ENCODE measurements at regions not wholly inside any gene's neighbourhood (a gene's known extent, or its start where the extent isn't known, plus 50 kb on each side); places are given as distances from the start of the nearest gene placed in this dataset.

DNA sequence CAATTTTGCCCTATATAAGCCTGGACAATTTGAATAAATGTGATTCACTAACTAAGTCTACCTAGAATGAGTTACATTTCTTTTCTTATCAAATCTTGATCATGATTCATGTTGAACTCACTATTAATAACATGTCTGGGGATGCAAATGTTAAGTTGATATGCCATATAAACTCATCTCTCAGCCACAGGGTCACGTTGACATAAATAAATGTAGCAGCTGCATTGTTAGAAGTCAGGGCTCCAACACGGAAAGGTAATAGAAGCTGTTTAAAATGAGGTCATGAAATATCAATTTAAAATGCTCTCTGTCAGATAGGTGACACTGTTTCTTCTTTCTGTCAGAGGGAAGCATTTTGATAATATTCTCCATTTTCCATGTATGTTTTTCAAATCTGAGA lies 521.9 kb downstream of the CCDC85A start:
- Histone ChIP-seq H3K9me3 (ENCODE audit: insufficient read depth, low read depth, low read length) (no peaks in the 10 kb centered on the region), H3K79me2 (ENCODE audit: insufficient read depth, low read length) (no peaks in the 10 kb centered on the region), H3K4me2 (ENCODE audit: low read depth, low read length, poor library complexity, severe bottlenecking) (no peak overlapping the region), H3F3A (ENCODE audit: low read depth) (no peaks in the 10 kb centered on the region), H3K4me1 (ENCODE audit: insufficient read depth, low read length, poor library complexity, severe bottlenecking) (no peaks in the 10 kb centered on the region), H4K20me1 (ENCODE audit: insufficient read depth, low read length, poor library complexity, severe bottlenecking) (no peaks in the 10 kb centered on the region), H3K9me2 (replicated peaks; ENCODE audit: low read depth, low read length) (no peaks in the 10 kb centered on the region), H3K9ac (ENCODE audit: low read depth, low read length, poor library complexity, severe bottlenecking) (no peak overlapping the region), H3K27me3 (ENCODE audit: insufficient read depth, low read length, poor library complexity, severe bottlenecking) (no peaks in the 10 kb centered on the region), H2AFZ (ENCODE audit: low read length) (no peak overlapping the region), H3K36me3 (ENCODE audit: insufficient read depth, low read length) (no peaks in the 10 kb centered on the region), H3K4me3 (ENCODE audit: low read length, poor library complexity, severe bottlenecking) (no peak overlapping the region)
- no peak for TF ChIP-seq CTCF (conservative IDR thresholded peaks at IDR 0.05; ENCODE audit: low read length)
- no peak for TF ChIP-seq EZH2phosphoT487 (IDR thresholded peaks at IDR 0.05; ENCODE audit: borderline replicate concordance)

GRCh38 chr2:56707218-56707617 lies 523.4 kb downstream of the CCDC85A start:
- Histone ChIP-seq H3K4me2 (ENCODE audit: low read depth, low read length, poor library complexity, severe bottlenecking) (no peak overlapping the region), H3K9ac (ENCODE audit: low read depth, low read length, poor library complexity, severe bottlenecking) (no peak overlapping the region), H4K20me1 (ENCODE audit: insufficient read depth, low read length, poor library complexity, severe bottlenecking) (no peaks in the 10 kb centered on the region), H3K27me3 (ENCODE audit: insufficient read depth, low read length, poor library complexity, severe bottlenecking) (no peaks in the 10 kb centered on the region), H3K9me2 (replicated peaks; ENCODE audit: low read depth, low read length) (no peaks in the 10 kb centered on the region), H3K79me2 (ENCODE audit: insufficient read depth, low read length) (no peaks in the 10 kb centered on the region), H3K4me3 (ENCODE audit: low read length, poor library complexity, severe bottlenecking) (no peak overlapping the region), H2AFZ (ENCODE audit: low read length) (no peak overlapping the region), H3K9me3 (ENCODE audit: insufficient read depth, low read depth, low read length) (no peaks in the 10 kb centered on the region), H3K36me3 (ENCODE audit: insufficient read depth, low read length) (no peaks in the 10 kb centered on the region), H3K4me1 (ENCODE audit: insufficient read depth, low read length, poor library complexity, severe bottlenecking) (no peaks in the 10 kb centered on the region), H3F3A (ENCODE audit: low read depth) (no peaks in the 10 kb centered on the region)
- TF ChIP-seq EZH2phosphoT487 (IDR thresholded peaks at IDR 0.05; ENCODE audit: borderline replicate concordance), result no peak
- TF ChIP-seq CTCF (conservative IDR thresholded peaks at IDR 0.05; ENCODE audit: low read length), result no peak

GRCh38 chr2:56707650-56708049 lies 523.9 kb downstream of the CCDC85A start:
- no peaks in the 10 kb centered on the region for H4K20me1 ChIP-seq (ENCODE audit: insufficient read depth, low read length, poor library complexity, severe bottlenecking)
- no peak overlapping the region for H2AFZ ChIP-seq (ENCODE audit: low read length)
- H3K9me3 ChIP-seq (ENCODE audit: insufficient read depth, low read depth, low read length), result no peaks in the 10 kb centered on the region
- H3K79me2 ChIP-seq (ENCODE audit: insufficient read depth, low read length), result no peaks in the 10 kb centered on the region
- TF ChIP-seq EZH2phosphoT487 (IDR thresholded peaks at IDR 0.05; ENCODE audit: borderline replicate concordance) (no peak), CTCF (conservative IDR thresholded peaks at IDR 0.05; ENCODE audit: low read length) (no peak)
- no peaks in the 10 kb centered on the region for H3K36me3 ChIP-seq (ENCODE audit: insufficient read depth, low read length)
- H3K9me2 ChIP-seq (replicated peaks; ENCODE audit: low read depth, low read length), result no peaks in the 10 kb centered on the region
- no peak overlapping the region for H3K4me3 ChIP-seq (ENCODE audit: low read length, poor library complexity, severe bottlenecking)
- no peak overlapping the region for H3K9ac ChIP-seq (ENCODE audit: low read depth, low read length, poor library complexity, severe bottlenecking)
- no peaks in the 10 kb centered on the region for H3F3A ChIP-seq (ENCODE audit: low read depth)
- H3K4me1 ChIP-seq (ENCODE audit: insufficient read depth, low read length, poor library complexity, severe bottlenecking), result no peaks in the 10 kb centered on the region
- H3K27me3 ChIP-seq (ENCODE audit: insufficient read depth, low read length, poor library complexity, severe bottlenecking), result no peaks in the 10 kb centered on the region
- H3K4me2 ChIP-seq (ENCODE audit: low read depth, low read length, poor library complexity, severe bottlenecking), result no peak overlapping the region
